ENCODE measurements at regions not wholly inside any gene's neighbourhood (a gene's known extent, or its start where the extent isn't known, plus 50 kb on each side); places are given as distances from the start of the nearest gene placed in this dataset.
A peak's percentile ranks its signal among the peaks of the same experiment; 100 is the strongest.

DNA sequence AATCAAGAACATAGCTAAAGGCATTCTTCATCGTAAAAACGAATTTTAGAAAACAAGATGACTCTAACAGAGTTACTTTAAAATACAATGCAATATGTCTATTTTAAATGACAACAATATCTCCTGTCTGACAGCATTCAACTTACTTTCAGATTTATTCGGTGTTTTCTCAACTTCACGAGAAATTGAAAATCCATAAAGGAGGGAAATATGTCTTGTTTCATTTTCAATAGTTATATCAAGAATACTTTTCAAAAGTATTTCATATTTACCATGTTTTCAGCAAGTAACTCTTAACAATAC, 254.8 kb downstream of the DAD1 start:
- H3K4me3 ChIP-seq (ENCODE audit: low read depth in 2 of 2, low read length in 2 of 2) = no peak overlapping the region
- no peaks in the 10 kb centered on the region for H3K36me3 ChIP-seq (ENCODE audit: control insufficient read depth, insufficient read depth, low read length)
- ATAC-seq = no peak
- no TSS peak for BruUV-seq (replicated peaks)
- no peak for TF ChIP-seq SIN3A (IDR thresholded peaks at IDR 0.05; ENCODE audit: borderline replicate concordance, insufficient read depth, low read depth, low read length)
- peak; percentile 37; the same call in 1 of the 2 replicates for TF ChIP-seq TCF7L2 (IDR thresholded peaks at IDR 0.05; ENCODE audit: low read depth, low read length)
- H3K27me3 ChIP-seq (ENCODE audit: control insufficient read depth, insufficient read depth, low read length) = no peaks in the 10 kb centered on the region; the same call in 1 of the 2 replicates
- intact Hi-C loops (cut with micrococcal nuclease; ENCODE audit: unreplicated experiment) (no loop called here), in situ Hi-C loops (cut with HindIII; ENCODE audit: low pct_unique_long_range_greater_than_20kb, low sequenced_read_pairs) (no loop called here)
- POLR2A ChIA-PET = no interaction called here
- peaks cover 20% of the 10 kb centered on the region for H3K4me1 ChIP-seq (ENCODE audit: control insufficient read depth, insufficient read depth, low read length)
- peaks cover 8% of the 10 kb centered on the region; the same call in 1 of the 2 replicates for H3K9me3 ChIP-seq (ENCODE audit: control insufficient read depth, insufficient read depth, low read depth, low read length)
- CTCF ChIA-PET = interaction anchor here (1.6 kb wide), 1 partner anchor 15 kb away, joined by 7 read pairs; no protein-coding TSS in a partner anchor
- DNase-seq (ENCODE audit: low read depth, low spot score) = no peak
- H3K27ac ChIP-seq (ENCODE audit: low read length) = no peak overlapping the region

GRCh38 chr14:22333422-22334274, 255.4 kb downstream of the DAD1 start:
- no TSS peak for BruUV-seq (replicated peaks)
- peak; percentile 97 for TF ChIP-seq TCF7L2 (IDR thresholded peaks at IDR 0.05; ENCODE audit: low read depth, low read length)
- peak; percentile 95 for TF ChIP-seq POLR2AphosphoS5 (IDR thresholded peaks at IDR 0.05; ENCODE audit: low read depth, low read length)
- TF ChIP-seq, protein P1, sequence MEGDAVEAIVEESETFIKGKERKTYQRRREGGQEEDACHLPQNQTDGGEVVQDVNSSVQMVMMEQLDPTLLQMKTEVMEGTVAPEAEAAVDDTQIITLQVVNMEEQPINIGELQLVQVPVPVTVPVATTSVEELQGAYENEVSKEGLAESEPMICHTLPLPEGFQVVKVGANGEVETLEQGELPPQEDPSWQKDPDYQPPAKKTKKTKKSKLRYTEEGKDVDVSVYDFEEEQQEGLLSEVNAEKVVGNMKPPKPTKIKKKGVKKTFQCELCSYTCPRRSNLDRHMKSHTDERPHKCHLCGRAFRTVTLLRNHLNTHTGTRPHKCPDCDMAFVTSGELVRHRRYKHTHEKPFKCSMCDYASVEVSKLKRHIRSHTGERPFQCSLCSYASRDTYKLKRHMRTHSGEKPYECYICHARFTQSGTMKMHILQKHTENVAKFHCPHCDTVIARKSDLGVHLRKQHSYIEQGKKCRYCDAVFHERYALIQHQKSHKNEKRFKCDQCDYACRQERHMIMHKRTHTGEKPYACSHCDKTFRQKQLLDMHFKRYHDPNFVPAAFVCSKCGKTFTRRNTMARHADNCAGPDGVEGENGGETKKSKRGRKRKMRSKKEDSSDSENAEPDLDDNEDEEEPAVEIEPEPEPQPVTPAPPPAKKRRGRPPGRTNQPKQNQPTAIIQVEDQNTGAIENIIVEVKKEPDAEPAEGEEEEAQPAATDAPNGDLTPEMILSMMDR (IDR thresholded peaks at IDR 0.05) = no peak
- in situ Hi-C loops (cut with HindIII; ENCODE audit: low pct_unique_long_range_greater_than_20kb, low sequenced_read_pairs) = no loop called here
- peak; percentile 76 for DNase-seq (ENCODE audit: low read depth, low spot score)
- H3K4me1 ChIP-seq (ENCODE audit: control insufficient read depth, insufficient read depth, low read length) = peaks cover 20% of the 10 kb centered on the region
- no peaks in the 10 kb centered on the region for H3K36me3 ChIP-seq (ENCODE audit: control insufficient read depth, insufficient read depth, low read length)
- H3K9me3 ChIP-seq (ENCODE audit: control insufficient read depth, insufficient read depth, low read depth, low read length) = peaks cover 10% of the 10 kb centered on the region; the same call in 1 of the 2 replicates
- intact Hi-C loops (cut with micrococcal nuclease; ENCODE audit: unreplicated experiment) = no loop called here
- H3K4me3 ChIP-seq (ENCODE audit: low read depth in 2 of 2, low read length in 2 of 2) = no peak overlapping the region
- ChIA-PET CTCF (interaction anchor here (1.6 kb wide), 1 partner anchor 14 kb away, joined by 7 read pairs; no protein-coding TSS in a partner anchor), POLR2A (no interaction called here)
- H3K27me3 ChIP-seq (ENCODE audit: control insufficient read depth, insufficient read depth, low read length) = no peaks in the 10 kb centered on the region; the same call in 1 of the 2 replicates
- H3K27ac ChIP-seq (ENCODE audit: low read length) = 0 out of 2 replicates have a peak overlapping the region, but pooled peaks have one; percentile 17
- ATAC-seq = peak; percentile 99

DNA sequence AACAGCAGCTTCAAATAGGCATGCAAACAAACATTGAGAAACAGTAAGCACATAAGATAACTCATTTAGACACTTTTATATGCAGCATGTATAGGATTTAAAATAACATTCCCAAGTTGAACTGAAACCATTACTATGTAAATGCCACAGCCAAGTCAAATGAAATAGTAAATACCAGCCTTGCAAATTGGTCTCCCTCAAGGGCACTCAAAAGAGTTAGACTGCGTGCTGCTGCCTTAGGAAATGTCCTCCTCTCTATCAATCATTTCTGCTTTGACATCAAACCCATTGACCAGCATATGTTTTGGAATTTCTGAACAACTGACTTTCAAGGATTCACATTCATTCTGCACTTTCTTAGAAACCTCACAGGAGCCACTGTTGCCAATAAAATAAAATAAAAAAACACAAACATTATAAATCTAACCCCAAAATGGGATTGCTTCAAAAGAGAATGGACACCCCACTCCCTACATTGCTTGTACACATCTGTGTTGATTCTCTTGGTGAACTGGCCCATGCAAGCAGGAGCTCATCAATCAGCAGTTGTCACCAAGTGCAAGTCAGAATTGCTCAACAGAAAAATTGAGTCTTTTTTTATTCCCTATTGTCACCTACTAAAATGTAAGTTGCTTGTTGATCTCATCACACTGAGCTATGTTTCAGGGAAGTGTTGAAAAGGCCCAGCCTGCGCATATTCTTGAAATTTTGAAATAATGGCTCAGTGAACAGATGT, 256.2 kb downstream of the DAD1 start:
- ChIA-PET CTCF (interaction anchor here (1.6 kb wide), 1 partner anchor 13 kb away, joined by 7 read pairs; no protein-coding TSS in a partner anchor), POLR2A (no interaction called here)
- in situ Hi-C loops (cut with HindIII; ENCODE audit: low pct_unique_long_range_greater_than_20kb, low sequenced_read_pairs) (no loop called here), intact Hi-C loops (cut with micrococcal nuclease; ENCODE audit: unreplicated experiment) (no loop called here)
- H3K4me3 ChIP-seq (ENCODE audit: low read depth in 2 of 2, low read length in 2 of 2) = no peak overlapping the region
- H3K9me3 ChIP-seq (ENCODE audit: control insufficient read depth, insufficient read depth, low read depth, low read length) = peaks cover 11% of the 10 kb centered on the region; the same call in 1 of the 2 replicates
- H3K27ac ChIP-seq (ENCODE audit: low read length) = 0 out of 2 replicates have a peak overlapping the region, but pooled peaks have one; percentile 17
- peaks cover 20% of the 10 kb centered on the region for H3K4me1 ChIP-seq (ENCODE audit: control insufficient read depth, insufficient read depth, low read length)
- H3K36me3 ChIP-seq (ENCODE audit: control insufficient read depth, insufficient read depth, low read length) = no peaks in the 10 kb centered on the region
- no peak for TF ChIP-seq REST (IDR thresholded peaks at IDR 0.05; ENCODE audit: insufficient read depth in 1 of 2, low read depth in 2 of 2, low read length in 1 of 2)
- no peak for TF ChIP-seq SIN3A (IDR thresholded peaks at IDR 0.05; ENCODE audit: borderline replicate concordance, insufficient read depth, low read depth, low read length)
- TF ChIP-seq POLR2AphosphoS5 (IDR thresholded peaks at IDR 0.05; ENCODE audit: low read depth, low read length) = no peak
- no TSS peak for BruUV-seq (replicated peaks)
- ATAC-seq = no peak
- H3K27me3 ChIP-seq (ENCODE audit: control insufficient read depth, insufficient read depth, low read length) = no peaks in the 10 kb centered on the region
- no peak for DNase-seq (ENCODE audit: low read depth, low spot score)
